ENCODE measurements at regions not wholly inside any gene's neighbourhood (a gene's known extent, or its start where the extent isn't known, plus 50 kb on each side); places are given as distances from the start of the nearest gene placed in this dataset.

DNA sequence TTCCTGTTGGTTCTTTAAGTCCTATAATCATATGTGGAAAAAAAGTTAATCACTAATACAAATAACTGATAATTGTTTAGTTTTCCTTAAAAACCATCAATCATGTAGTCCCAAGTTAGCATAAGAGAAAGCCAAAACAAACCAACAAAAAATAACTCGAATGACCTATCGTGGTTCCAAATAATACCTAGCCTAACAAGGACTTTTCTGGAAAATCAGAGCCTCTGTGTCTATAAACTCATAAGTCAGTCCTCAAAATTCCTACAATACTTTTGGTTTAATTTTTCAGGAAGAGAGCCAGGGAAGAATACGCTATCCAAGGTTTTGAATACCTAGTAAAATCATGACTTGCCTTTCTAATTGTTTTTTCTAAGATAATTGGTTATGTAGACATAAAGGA, 975.3 kb upstream of the SOX9 start:
- Histone ChIP-seq H3K27ac (no peak overlapping the region), H3K27me3 (ENCODE audit: insufficient read depth, low read depth) (no peaks in the 10 kb centered on the region), H3K36me3 (ENCODE audit: low read depth) (no peaks in the 10 kb centered on the region), H3K9me3 (ENCODE audit: insufficient read depth, low read depth) (no peaks in the 10 kb centered on the region), H3K4me2 (no peak overlapping the region), H4K20me1 (ENCODE audit: insufficient read depth) (no peaks in the 10 kb centered on the region), H2AFZ (no peak overlapping the region), H3K9me2 (ENCODE audit: insufficient read depth) (no peaks in the 10 kb centered on the region), H3F3A (ENCODE audit: insufficient read depth, low read depth) (no peaks in the 10 kb centered on the region), H3K79me2 (ENCODE audit: low read depth) (no peaks in the 10 kb centered on the region), H3K4me1 (replicated peaks; ENCODE audit: insufficient read depth) (no peaks in the 10 kb centered on the region), H3K4me3 (no peak overlapping the region)
- no TSS peak for BruUV-seq (replicated peaks)
- no peak for TF ChIP-seq EZH2 (IDR thresholded peaks at IDR 0.05; ENCODE audit: low read depth)
- no peak for TF ChIP-seq CTCF (conservative IDR thresholded peaks at IDR 0.05)
- no peak for DNase-seq
- POLR2A ChIA-PET (ENCODE audit: unreplicated experiment), result no interaction called here
- intact Hi-C loops (cut with micrococcal nuclease; ENCODE audit: unreplicated experiment), result no loop called here
- CTCF ChIA-PET, result no interaction called here

DNA sequence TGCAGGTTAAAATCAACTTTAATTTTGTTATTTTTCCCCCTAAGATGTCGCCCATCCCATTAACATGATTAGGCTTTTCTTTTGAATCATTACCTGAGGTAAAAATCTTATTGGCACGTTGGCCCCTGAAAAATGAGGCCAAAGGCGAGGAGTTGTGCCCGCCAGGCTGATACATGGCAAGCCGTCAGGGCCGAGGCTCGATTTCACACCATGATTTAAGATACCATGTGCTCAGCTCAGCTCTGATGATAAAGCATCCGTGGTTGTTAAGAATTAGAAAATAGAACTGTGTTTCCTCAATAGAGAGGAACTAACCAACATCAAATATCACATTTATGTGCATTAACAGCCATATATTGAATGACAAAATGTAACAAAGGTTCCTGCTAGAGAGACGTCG, 972.9 kb upstream of the SOX9 start:
- no TSS peak for BruUV-seq (replicated peaks)
- H4K20me1 ChIP-seq (ENCODE audit: insufficient read depth), result no peaks in the 10 kb centered on the region
- H3K9me3 ChIP-seq (ENCODE audit: insufficient read depth, low read depth), result no peaks in the 10 kb centered on the region
- no peaks in the 10 kb centered on the region for H3K4me1 ChIP-seq (replicated peaks; ENCODE audit: insufficient read depth)
- ChIA-PET CTCF (no interaction called here), POLR2A (ENCODE audit: unreplicated experiment) (no interaction called here)
- no peak overlapping the region for H3K27ac ChIP-seq
- no peak overlapping the region for H3K4me3 ChIP-seq
- TF ChIP-seq CTCF (conservative IDR thresholded peaks at IDR 0.05) (no peak), EZH2 (IDR thresholded peaks at IDR 0.05; ENCODE audit: low read depth) (no peak)
- no peaks in the 10 kb centered on the region for H3F3A ChIP-seq (ENCODE audit: insufficient read depth, low read depth)
- no peak overlapping the region for H2AFZ ChIP-seq
- no peak for DNase-seq
- H3K4me2 ChIP-seq, result no peak overlapping the region
- H3K79me2 ChIP-seq (ENCODE audit: low read depth), result no peaks in the 10 kb centered on the region
- intact Hi-C loops (cut with micrococcal nuclease; ENCODE audit: unreplicated experiment), result no loop called here
- H3K9me2 ChIP-seq (ENCODE audit: insufficient read depth), result no peaks in the 10 kb centered on the region
- no peaks in the 10 kb centered on the region for H3K27me3 ChIP-seq (ENCODE audit: insufficient read depth, low read depth)
- H3K36me3 ChIP-seq (ENCODE audit: low read depth), result no peaks in the 10 kb centered on the region

GRCh38 chr17:71149607-71150006, 971.2 kb upstream of the SOX9 start:
- H3K27ac ChIP-seq, result no peak overlapping the region
- H3K27me3 ChIP-seq (ENCODE audit: insufficient read depth, low read depth), result no peaks in the 10 kb centered on the region
- no peak overlapping the region for H3K4me2 ChIP-seq
- no peaks in the 10 kb centered on the region for H3K36me3 ChIP-seq (ENCODE audit: low read depth)
- ChIA-PET POLR2A (ENCODE audit: unreplicated experiment) (interaction anchor here (0.5 kb wide), 1 partner anchor 513 kb away, joined by 4 read pairs; no protein-coding TSS in a partner anchor), CTCF (no interaction called here)
- H3K4me1 ChIP-seq (replicated peaks; ENCODE audit: insufficient read depth), result no peaks in the 10 kb centered on the region
- intact Hi-C loops (cut with micrococcal nuclease; ENCODE audit: unreplicated experiment), result no loop called here
- H3K79me2 ChIP-seq (ENCODE audit: low read depth), result no peaks in the 10 kb centered on the region
- no peak overlapping the region for H2AFZ ChIP-seq
- no peaks in the 10 kb centered on the region for H4K20me1 ChIP-seq (ENCODE audit: insufficient read depth)
- no TSS peak for BruUV-seq (replicated peaks)
- H3K4me3 ChIP-seq, result no peak overlapping the region
- H3K9me2 ChIP-seq (ENCODE audit: insufficient read depth), result no peaks in the 10 kb centered on the region
- H3F3A ChIP-seq (ENCODE audit: insufficient read depth, low read depth), result no peaks in the 10 kb centered on the region
- TF ChIP-seq CTCF (conservative IDR thresholded peaks at IDR 0.05) (no peak), EZH2 (IDR thresholded peaks at IDR 0.05; ENCODE audit: low read depth) (no peak)
- DNase-seq, result no peak
- H3K9me3 ChIP-seq (ENCODE audit: insufficient read depth, low read depth), result no peaks in the 10 kb centered on the region

Measured in PC-9 (cell line).